Hepatocyte (in vitro differentiated cells): ENCODE measurements at regions not wholly inside any gene's neighbourhood (a gene's known extent, or its start where the extent isn't known, plus 50 kb on each side); places are given as distances from the start of the nearest gene placed in this dataset.

ENCODE experiments used
- EZH2 ChIP-seq: fragments of 200-600 bp; sonication (generic); IDR thresholded peaks from 2 replicates; pipeline ENCODE4 v1.6.1; 2016; ENCODE audit warnings: antibody characterized with exemption, mild to moderate bottlenecking, borderline replicate concordance
- TF ChIP-seq, protein P1 (sequence below): fragments of 200-600 bp; sonication (generic); IDR thresholded peaks from 2 replicates; pipeline ENCODE4 v1.5.1; 2016; ENCODE audit warnings: antibody characterized with exemption, mild to moderate bottlenecking; ENCODE audit not compliant: poor library complexity

DNA sequence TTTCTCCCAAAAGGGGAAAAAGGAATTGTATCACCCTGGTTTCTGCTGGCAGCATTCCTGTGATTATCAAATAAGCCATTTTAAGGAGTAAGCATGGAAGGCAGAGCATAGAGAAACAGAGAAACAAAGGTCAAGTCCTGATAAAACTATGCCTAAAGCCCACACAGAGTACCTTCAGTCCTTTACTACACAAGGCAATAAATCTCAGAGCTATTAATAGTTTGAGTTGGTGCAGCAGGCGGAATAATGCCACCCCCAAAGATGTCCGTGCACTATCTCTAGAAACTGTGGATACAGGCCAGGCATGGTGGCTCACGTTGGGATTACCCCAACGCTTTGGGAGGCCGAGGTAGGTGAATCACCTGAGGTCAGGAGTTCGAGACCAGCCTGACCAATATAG is 58.1 kb upstream of the ZBTB40 start:
- TF ChIP-seq, protein P1, sequence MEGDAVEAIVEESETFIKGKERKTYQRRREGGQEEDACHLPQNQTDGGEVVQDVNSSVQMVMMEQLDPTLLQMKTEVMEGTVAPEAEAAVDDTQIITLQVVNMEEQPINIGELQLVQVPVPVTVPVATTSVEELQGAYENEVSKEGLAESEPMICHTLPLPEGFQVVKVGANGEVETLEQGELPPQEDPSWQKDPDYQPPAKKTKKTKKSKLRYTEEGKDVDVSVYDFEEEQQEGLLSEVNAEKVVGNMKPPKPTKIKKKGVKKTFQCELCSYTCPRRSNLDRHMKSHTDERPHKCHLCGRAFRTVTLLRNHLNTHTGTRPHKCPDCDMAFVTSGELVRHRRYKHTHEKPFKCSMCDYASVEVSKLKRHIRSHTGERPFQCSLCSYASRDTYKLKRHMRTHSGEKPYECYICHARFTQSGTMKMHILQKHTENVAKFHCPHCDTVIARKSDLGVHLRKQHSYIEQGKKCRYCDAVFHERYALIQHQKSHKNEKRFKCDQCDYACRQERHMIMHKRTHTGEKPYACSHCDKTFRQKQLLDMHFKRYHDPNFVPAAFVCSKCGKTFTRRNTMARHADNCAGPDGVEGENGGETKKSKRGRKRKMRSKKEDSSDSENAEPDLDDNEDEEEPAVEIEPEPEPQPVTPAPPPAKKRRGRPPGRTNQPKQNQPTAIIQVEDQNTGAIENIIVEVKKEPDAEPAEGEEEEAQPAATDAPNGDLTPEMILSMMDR, result no peak
- TF ChIP-seq EZH2, result no peak
